Effector memory CD8-positive, alpha-beta T cell (primary cell): ENCODE measurements at regions not wholly inside any gene's neighbourhood (a gene's known extent, or its start where the extent isn't known, plus 50 kb on each side); places are given as distances from the start of the nearest gene placed in this dataset.
"Not testable (repeated sequence)": the region's sequence is repeated elsewhere in the genome, so short reads cannot be mapped to it uniquely, and the experiment has no call there.

Source experiments
- ATAC-seq: fragments of 150-1000 bp; cut with Tn5 transposase; replicated peaks from 2 replicates; pipeline ENCODE4 v1.10.0; 2021; ENCODE audit warnings: mild to moderate bottlenecking, moderate library complexity
- DNase-seq, 3 experiments: peaks; one replicate each; pipeline ENCODE4 v3.0.0; 2021
- H3K27ac Mint-ChIP-seq, 2 donors: one replicate each; pipeline ENCODE4 v1.8.0; 2022; ENCODE audit warnings: mild to moderate bottlenecking in 2 of 2, mixed read lengths in 2 of 2, moderate library complexity in 2 of 2
- H3K27me3 Mint-ChIP-seq, 2 donors: one replicate each; pipeline ENCODE4 v1.8.0; 2022; ENCODE audit warnings: mixed read lengths in 2 of 2
- H3K36me3 Mint-ChIP-seq: one replicate; pipeline ENCODE4 v1.8.0; 2022; ENCODE audit warnings: mild to moderate bottlenecking, moderate library complexity, mixed read lengths; ENCODE audit not compliant: insufficient read depth
- H3K4me1 Mint-ChIP-seq, 2 donors: one replicate each; pipeline ENCODE4 v1.8.0; 2022; ENCODE audit warnings: low read depth in 2 of 2, mixed read lengths in 2 of 2
- H3K4me3 Mint-ChIP-seq, 2 donors: one replicate each; pipeline ENCODE4 v1.8.0; 2022; ENCODE audit warnings: mild to moderate bottlenecking in 2 of 2, mixed read lengths in 2 of 2, moderate library complexity in 2 of 2
- H3K9me3 Mint-ChIP-seq, 2 donors: one replicate each; pipeline ENCODE4 v1.8.0; 2022; ENCODE audit warnings: mixed read lengths in 2 of 2

DNA sequence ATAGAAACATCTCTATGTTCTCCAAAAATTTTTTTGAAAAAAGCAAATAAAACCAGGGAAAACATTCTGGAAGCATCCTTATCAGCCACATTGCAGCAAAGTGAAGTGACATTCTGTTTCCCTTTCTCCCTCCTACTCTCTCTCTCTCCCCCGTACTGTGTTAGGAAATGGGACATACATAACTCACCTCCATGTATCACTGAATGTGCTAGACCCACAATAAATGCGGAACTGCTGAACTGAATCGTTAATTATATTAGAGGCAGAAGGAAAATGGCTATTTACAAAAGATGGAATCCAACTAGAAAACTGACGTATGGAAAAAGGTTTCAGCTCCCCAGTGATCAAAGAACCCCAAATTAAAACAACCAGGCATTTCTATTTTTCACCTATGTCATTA is 129.8 kb downstream of the MINAR1 start:
- Mint-ChIP-seq H3K27me3 (peaks cover 37 to 39% of the 10 kb centered on the region in 2 donors), H3K4me1 (no peaks in the 10 kb centered on the region), H3K4me3 (no peak overlapping the region), H3K27ac (no peak overlapping the region), H3K9me3 (no peaks in the 10 kb centered on the region), H3K36me3 (no peaks in the 10 kb centered on the region)
- ATAC-seq (no peak), DNase-seq (no peak)

DNA sequence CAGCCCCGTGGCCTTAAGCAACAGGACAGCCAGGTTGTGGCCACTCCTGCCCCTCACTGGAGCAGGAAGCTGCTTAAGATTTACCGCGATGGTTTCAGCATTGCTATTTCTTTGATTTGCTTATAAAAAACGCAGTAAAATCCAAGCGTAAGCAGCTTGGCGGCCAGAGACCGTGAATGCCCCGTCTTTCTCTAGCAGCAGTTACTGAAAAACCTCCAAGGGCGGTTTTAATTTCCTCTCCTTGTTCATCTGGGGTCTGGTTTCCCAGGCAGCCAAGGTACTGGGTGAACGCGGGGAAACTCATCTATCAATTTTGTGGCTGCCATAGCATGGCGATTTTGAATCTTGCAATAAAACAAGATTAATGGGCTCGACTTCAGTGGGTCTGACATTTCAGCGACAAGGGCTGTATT is 130.3 kb downstream of the MINAR1 start:
- Mint-ChIP-seq H3K4me1 (no peaks in the 10 kb centered on the region), H3K27ac (no peak overlapping the region), H3K4me3 (no peak overlapping the region), H3K9me3 (no peaks in the 10 kb centered on the region), H3K27me3 (peaks cover 37 to 39% of the 10 kb centered on the region in 2 donors), H3K36me3 (no peaks in the 10 kb centered on the region)
- DNase-seq (no peak), ATAC-seq (no peak)

DNA sequence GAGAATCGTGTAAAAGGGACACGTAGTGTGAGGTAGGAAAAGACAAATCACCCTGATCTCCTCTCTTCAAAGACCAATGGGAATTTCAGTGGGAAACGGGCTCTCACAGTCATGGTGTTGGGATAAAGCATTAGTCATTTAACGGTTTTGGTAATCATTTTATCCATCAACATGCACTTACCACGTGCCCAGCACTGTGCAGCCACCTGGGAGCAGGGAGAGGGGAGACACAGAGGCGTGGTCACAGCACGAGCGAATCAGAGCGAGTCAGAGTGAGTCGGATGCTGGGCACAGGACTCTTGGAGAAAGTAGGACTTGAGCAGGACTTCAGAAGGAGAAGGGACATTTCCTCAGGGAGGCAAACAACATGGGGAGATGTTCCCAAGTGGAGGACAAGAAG is 130.8 kb downstream of the MINAR1 start:
- Mint-ChIP-seq H3K27me3 (peaks cover 37 to 39% of the 10 kb centered on the region in 2 donors), H3K27ac (no peak overlapping the region), H3K4me1 (no peaks in the 10 kb centered on the region), H3K36me3 (no peaks in the 10 kb centered on the region), H3K9me3 (no peaks in the 10 kb centered on the region), H3K4me3 (no peak overlapping the region)
- DNase-seq (no peak), ATAC-seq (no peak)

DNA sequence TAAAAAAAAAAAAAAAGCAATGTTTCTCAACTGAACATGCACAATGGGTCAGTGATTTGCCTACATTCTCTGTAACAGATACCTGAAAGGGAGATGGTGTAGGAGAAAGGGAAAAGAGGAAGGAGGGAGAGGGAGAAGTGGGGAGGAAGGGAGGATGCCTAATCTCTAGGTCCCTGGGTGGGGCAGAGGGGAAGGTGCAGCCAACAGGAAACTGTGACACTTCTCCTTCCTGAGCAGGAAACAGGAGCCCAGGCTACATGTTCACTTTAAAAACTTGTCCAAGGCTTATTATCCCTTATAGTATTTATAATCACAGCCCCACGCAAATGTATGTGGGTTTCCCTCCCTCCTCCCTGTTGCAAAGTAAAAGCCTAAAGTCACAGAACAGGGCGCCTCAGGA is 137.9 kb downstream of the MINAR1 start:
- Mint-ChIP-seq H3K27me3 (peaks cover 0 to 5% of the 10 kb centered on the region in 2 donors), H3K9me3 (no peaks in the 10 kb centered on the region)

DNA sequence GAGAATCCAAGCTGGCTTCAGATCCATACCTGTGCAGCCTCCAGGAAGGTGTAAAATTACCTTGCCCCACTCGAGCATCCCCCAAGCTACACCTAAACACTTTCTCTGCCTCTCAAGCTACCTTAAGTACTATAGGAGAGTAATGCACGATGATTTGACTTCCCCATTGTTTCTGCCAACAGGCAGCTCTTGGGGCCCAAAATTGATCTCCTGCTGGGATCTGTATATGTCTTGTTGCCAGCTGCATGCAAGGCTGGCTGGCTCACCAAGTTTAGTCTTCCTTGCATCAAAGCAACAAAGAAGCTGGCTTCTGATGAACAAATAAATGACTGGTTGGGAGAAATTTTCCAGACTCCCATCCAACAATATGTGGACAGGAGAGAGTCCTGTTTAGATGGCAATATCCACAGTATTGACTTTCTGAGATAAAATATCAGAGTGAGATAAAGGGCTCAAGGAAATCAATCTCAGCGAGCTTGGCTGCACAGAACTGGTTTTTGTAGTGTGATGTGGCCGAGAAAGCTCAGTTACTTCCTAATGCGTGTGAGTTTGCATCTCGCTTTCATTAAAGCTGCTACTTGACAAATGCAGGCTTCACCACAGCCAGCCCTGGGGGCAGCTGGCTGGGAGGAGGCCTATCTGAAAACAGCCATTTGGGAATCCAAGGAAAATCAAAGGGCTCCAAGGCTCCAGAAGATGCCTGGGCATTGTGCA is 140.7 kb downstream of the MINAR1 start:
- Mint-ChIP-seq H3K4me3 (no peak overlapping the region), H3K36me3 (no peaks in the 10 kb centered on the region)

More for the DNA sequence above, 137.9 kb downstream of the MINAR1 start:
- H3K27ac Mint-ChIP-seq, result no peak overlapping the region
- no peaks in the 10 kb centered on the region for H3K4me1 Mint-ChIP-seq
- no peaks in the 10 kb centered on the region for H3K36me3 Mint-ChIP-seq
- ATAC-seq (no peak), DNase-seq (no peak)
- H3K4me3 Mint-ChIP-seq, result no peak overlapping the region

DNA sequence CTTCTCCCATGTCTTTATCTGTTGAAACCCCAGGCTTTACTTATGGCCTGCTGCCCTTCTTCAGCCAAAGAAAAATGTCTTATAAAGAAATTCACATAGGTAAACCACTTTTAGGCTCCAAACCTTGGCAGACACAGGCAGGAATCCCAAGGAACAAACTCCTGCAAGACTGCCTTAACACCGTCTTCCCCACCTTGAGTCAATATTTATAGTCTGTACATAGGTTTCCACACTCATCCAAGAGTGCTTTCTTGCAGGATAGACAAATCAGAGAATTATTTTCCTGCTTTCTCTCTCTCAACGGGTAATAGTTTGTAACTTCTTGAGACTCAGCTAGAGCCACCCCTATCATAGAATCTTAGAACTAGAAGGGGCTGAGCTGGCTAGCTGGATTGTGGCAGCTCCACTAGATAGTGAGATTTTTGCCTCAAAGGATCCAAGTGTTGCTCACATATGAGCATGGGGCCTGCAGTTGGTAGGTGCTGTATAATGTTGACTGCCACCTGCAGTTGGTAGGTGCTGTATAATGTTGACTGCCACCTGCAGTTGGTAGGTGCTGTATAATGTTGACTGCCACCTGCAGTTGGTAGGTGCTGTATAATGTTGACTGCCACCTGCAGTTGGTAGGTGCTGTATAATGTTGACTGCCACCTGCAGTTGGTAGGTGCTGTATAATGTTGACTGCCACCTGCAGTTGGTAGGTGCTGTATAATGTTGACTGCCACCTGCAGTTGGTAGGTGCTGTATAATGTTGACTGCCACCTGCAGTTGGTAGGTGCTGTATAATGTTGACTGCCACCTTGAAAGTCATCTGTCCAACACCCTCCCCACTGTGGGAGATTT is 142.5 kb downstream of the MINAR1 start:
- not testable (repeated sequence) for H3K36me3 Mint-ChIP-seq, ATAC-seq, H3K4me3 Mint-ChIP-seq, H3K9me3 Mint-ChIP-seq, DNase-seq, H3K4me1 Mint-ChIP-seq, H3K27ac Mint-ChIP-seq
- H3K27me3 Mint-ChIP-seq, result peaks cover 7 to 10% of the 10 kb centered on the region in 2 donors

More for the DNA sequence above, 140.7 kb downstream of the MINAR1 start:
- Mint-ChIP-seq H3K4me1 (no peaks in the 10 kb centered on the region), H3K27me3 (peaks cover 9 to 10% of the 10 kb centered on the region in 2 donors), H3K27ac (no peak overlapping the region), H3K9me3 (no peaks in the 10 kb centered on the region)
- ATAC-seq (no peak), DNase-seq (no peak)

DNA sequence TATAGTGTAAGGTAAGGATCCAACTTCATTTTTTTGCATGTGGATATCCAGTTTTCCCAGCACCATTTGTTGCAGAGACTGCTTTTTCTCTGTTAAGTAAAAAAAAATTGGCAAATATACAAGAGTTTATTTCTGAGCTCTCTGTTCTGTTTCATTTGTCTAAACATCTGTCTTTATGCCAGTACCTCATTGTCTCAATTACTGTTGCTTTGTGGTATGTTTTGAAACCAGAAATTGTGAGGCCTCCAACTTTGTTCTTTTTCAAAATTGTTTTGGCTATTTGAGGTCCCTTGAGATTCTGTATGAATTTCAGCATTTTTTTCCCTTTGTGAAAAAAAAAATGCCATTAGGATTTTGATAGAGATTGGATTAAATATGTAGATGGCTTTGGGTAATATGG is 150.5 kb downstream of the MINAR1 start:
- no peak for ATAC-seq
- Mint-ChIP-seq H3K36me3 (no peaks in the 10 kb centered on the region), H3K27ac (no peak overlapping the region), H3K4me3 (no peak overlapping the region), H3K9me3 (no peaks in the 10 kb centered on the region), H3K27me3 (peaks cover 26 to 32% of the 10 kb centered on the region in 2 donors), H3K4me1 (no peaks in the 10 kb centered on the region)
- no peak for DNase-seq

DNA sequence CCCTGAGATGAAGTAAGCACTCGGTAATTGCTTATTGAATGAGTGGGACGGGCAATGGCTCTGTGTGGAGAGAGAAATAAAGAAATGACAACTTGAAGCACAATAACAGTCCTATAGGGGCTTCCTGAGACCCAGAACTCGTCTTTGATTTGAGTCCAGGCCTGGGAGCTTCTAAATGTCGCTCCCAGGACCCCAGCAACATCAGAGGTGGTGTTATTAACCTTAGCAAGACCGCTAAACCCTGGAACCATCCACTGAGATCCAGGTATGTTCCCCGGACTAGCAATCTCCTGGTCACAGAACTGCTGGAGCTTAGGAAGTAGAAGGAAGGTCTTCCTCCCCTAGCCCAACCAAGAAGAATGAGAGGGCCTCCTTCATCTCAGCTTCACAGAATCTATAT is 160.0 kb downstream of the MINAR1 start:
- H3K4me3 Mint-ChIP-seq, result no peak overlapping the region
- ATAC-seq, result no peak
- H3K4me1 Mint-ChIP-seq, result no peaks in the 10 kb centered on the region
- peaks cover 58% of the 10 kb centered on the region in 2 donors for H3K27me3 Mint-ChIP-seq
- no peaks in the 10 kb centered on the region for H3K36me3 Mint-ChIP-seq
- no peak overlapping the region for H3K27ac Mint-ChIP-seq
- DNase-seq, result no peak
- H3K9me3 Mint-ChIP-seq, result peaks cover 0 to 2% of the 10 kb centered on the region in 2 donors

DNA sequence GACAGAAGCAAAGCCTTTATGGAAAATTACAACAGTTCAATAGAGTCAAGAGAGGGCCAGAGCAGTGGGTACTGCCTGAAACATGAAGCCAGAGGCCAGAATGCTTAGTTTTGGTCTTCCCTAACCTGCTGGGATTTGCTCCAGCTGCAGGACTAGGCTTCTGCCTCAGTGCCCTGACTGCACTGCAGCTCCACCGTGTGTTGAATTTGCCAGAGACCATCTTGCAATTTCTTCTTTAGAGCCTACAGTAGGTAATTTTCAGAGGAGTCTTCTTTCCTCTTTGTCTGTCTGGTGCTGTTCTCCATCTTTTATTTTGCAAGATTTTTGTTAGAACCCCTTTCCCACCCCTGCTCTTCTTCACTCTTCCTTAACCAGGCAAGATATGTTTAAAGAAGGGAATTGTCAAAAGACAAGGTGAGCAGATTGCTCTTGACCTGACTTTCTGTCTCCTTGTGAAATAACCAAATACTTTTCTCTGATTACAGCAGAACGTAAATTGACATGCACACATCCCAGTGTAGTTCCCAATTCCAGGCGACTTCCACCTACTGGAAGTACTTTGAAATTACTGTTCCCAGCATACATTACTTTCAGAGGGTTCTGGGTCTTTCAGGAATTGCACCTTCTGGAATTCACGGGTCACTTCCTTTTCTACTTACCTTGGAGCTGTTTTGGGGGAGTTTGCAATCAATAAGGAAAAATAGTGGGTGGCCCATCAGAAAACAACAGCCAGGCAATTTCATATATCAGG is 161.2 kb downstream of the MINAR1 start:
- DNase-seq, result no peak
- H3K4me1 Mint-ChIP-seq, result no peaks in the 10 kb centered on the region

DNA sequence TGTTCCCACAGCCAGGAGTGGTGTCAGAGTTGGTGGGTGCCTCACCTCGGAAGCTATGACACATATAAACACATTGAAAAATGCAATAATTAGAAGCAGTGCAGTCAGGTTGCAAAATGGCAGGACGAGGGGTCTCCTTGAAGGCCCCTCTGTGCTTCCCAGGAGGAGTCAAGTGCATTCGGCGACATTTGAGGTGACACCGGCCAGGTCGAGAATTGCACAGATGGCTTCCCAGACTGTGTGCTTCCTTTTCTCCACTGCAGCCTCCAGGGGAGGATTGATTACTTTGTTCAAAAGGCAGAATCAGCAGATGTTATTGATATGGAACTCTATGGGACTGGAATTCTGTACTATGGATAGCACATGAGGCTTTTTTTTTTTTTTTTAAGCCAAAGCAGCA is 163.2 kb downstream of the MINAR1 start:
- no peak overlapping the region for H3K4me3 Mint-ChIP-seq
- H3K4me1 Mint-ChIP-seq, result no peaks in the 10 kb centered on the region
- peaks cover 49% of the 10 kb centered on the region in 2 donors for H3K27me3 Mint-ChIP-seq
- no peak for DNase-seq
- no peak overlapping the region for H3K27ac Mint-ChIP-seq
- no peak for ATAC-seq
- no peaks in the 10 kb centered on the region for H3K36me3 Mint-ChIP-seq
- peaks cover 0 to 2% of the 10 kb centered on the region in 2 donors for H3K9me3 Mint-ChIP-seq

More for the DNA sequence above, 161.2 kb downstream of the MINAR1 start:
- H3K9me3 Mint-ChIP-seq, result peaks cover 0 to 2% of the 10 kb centered on the region in 2 donors
- ATAC-seq, result no peak
- no peak overlapping the region for H3K27ac Mint-ChIP-seq
- H3K27me3 Mint-ChIP-seq, result peaks cover 54 to 55% of the 10 kb centered on the region in 2 donors
- H3K4me3 Mint-ChIP-seq, result no peak overlapping the region
- no peaks in the 10 kb centered on the region for H3K36me3 Mint-ChIP-seq

DNA sequence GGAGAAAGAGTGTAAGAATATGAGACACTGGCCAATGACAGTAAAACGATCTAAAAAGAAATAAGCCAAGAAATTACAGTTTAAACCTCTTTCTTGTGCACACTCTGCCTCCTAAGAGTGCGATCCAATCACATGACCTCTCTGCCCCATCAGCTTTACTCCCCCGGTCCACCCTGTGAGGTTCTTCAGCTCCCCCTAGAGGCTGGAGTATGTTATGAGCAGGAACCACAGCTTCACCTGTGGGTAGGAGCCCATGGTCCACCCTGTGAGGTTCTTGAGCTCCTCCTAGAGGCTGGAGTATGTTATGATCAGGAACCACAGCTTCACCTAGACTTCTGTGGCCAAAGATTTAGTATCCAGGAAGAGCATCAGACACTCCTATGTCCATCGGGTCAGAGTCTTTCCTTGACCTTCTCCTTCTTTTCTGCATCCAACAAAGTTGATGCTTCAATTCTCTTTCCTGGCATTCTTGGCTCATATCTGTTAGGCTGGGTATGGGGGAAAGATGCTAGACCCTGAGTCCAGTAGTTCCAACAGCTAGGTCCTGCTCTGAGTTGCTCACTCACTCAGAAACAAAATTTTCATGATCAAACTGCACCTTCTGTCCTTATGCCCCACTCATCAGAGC is 164.0 kb downstream of the MINAR1 start:
- Mint-ChIP-seq H3K4me3 (no peak overlapping the region), H3K9me3 (peaks cover 0 to 2% of the 10 kb centered on the region in 2 donors)

DNA sequence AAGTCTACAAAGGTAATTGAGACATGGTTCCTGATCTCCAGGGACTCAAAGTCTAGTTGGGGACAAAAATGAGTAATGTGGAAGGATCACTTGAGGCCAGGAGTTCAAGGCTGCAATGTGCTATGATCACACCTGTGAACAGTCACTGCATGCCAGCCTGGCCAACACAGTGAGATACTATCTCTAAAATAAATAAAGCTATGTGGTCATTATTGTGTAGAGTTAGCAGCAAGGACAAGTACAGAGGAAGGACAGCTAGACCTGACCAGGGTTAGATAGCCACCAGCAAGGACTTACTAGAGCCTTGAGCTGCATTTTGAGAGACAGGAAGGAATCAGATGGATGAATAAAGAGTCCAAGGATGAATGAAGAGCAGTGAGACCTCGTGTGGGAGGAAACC is 166.5 kb downstream of the MINAR1 start:
- no peak for ATAC-seq
- Mint-ChIP-seq H3K27ac (no peak overlapping the region), H3K9me3 (peaks cover 0 to 2% of the 10 kb centered on the region in 2 donors), H3K36me3 (no peaks in the 10 kb centered on the region), H3K4me3 (no peak overlapping the region), H3K4me1 (no peaks in the 10 kb centered on the region), H3K27me3 (peaks cover 49 to 52% of the 10 kb centered on the region in 2 donors)
- no peak for DNase-seq

More for the DNA sequence above, 164.0 kb downstream of the MINAR1 start:
- H3K27me3 Mint-ChIP-seq, result peaks cover 50 to 53% of the 10 kb centered on the region in 2 donors
- no peaks in the 10 kb centered on the region for H3K36me3 Mint-ChIP-seq
- no peak overlapping the region for H3K27ac Mint-ChIP-seq
- no peaks in the 10 kb centered on the region for H3K4me1 Mint-ChIP-seq
- no peak for DNase-seq
- ATAC-seq, result peak; percentile 41
